NB4 (cell line): ENCODE measurements at regions not wholly inside any gene's neighbourhood (a gene's known extent, or its start where the extent isn't known, plus 50 kb on each side); places are given as distances from the start of the nearest gene placed in this dataset.

Experiments used
- CTCF ChIP-seq: IDR thresholded peaks from one replicate; pipeline ENCODE4 v1.5.1; 2012; ENCODE audit warnings: low read depth, low read length
- MYC ChIP-seq: IDR thresholded peaks from 2 replicates; pipeline ENCODE4 v1.6.1; 2011; ENCODE audit warnings: low read depth, low read length
- POLR2A ChIP-seq: IDR thresholded peaks from 2 replicates; pipeline ENCODE4 v1.6.1; 2011; ENCODE audit warnings: mild to moderate bottlenecking; ENCODE audit not compliant: insufficient read length; ENCODE audit errors: extremely low read depth

GRCh38 chr14:76697246-76697905 is 63.9 kb upstream of the VASH1 start:
- TF ChIP-seq CTCF = no peak
- TF ChIP-seq MYC = no peak
- TF ChIP-seq POLR2A = no peak
